Esophagus muscularis mucosa (tissue), 4 donors: ENCODE measurements at regions not wholly inside any gene's neighbourhood (a gene's known extent, or its start where the extent isn't known, plus 50 kb on each side); places are given as distances from the start of the nearest gene placed in this dataset.

Experiments used
- EP300 ChIP-seq: sonication (generic); formaldehyde crosslinking; IDR thresholded peaks from one replicate; pipeline ENCODE4 v1.6.1; 2017; ENCODE audit warnings: antibody characterized with exemption
- POLR2A ChIP-seq: fragments of 450-650 bp; IDR thresholded peaks from one replicate; pipeline ENCODE4 v1.6.1; 2017; ENCODE audit warnings: antibody characterized with exemption, moderate library complexity, mild to moderate bottlenecking, low read depth
- TF ChIP-seq, protein P1 (sequence below), 3 experiments: fragments of 200-600 bp in 2 of 3; fragments of 450-650 bp in 1 of 3; sonication (generic) in 2 of 3; IDR thresholded peaks; one replicate each; pipeline ENCODE4 v1.5.1; 2017 to 2019; ENCODE audit warnings: antibody characterized with exemption in 3 of 3, mild to moderate bottlenecking in 2 of 3, moderate library complexity in 1 of 3

DNA sequence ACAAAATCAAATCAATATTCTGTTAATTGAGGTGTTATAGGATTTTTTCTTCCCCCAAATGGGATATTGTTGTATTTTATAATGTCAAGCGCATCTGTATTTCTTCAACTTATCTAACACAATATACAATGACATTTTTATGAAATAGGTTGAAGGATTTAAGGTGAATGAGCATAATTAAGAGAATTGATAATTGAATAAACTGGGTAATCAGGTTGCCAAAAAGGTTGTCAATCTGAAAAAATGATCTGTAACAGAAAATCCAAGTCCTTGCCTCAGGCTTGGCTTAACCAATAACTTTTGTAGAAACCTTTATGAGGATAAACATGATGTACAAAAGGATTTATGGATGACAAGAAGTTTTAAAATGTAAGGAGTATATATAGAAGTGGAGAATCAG, 1101.7 kb upstream of the EYS start:
- TF ChIP-seq, protein P1, sequence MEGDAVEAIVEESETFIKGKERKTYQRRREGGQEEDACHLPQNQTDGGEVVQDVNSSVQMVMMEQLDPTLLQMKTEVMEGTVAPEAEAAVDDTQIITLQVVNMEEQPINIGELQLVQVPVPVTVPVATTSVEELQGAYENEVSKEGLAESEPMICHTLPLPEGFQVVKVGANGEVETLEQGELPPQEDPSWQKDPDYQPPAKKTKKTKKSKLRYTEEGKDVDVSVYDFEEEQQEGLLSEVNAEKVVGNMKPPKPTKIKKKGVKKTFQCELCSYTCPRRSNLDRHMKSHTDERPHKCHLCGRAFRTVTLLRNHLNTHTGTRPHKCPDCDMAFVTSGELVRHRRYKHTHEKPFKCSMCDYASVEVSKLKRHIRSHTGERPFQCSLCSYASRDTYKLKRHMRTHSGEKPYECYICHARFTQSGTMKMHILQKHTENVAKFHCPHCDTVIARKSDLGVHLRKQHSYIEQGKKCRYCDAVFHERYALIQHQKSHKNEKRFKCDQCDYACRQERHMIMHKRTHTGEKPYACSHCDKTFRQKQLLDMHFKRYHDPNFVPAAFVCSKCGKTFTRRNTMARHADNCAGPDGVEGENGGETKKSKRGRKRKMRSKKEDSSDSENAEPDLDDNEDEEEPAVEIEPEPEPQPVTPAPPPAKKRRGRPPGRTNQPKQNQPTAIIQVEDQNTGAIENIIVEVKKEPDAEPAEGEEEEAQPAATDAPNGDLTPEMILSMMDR (IDR thresholded peaks at IDR 0.05), result no peak
- TF ChIP-seq POLR2A, result no peak
- TF ChIP-seq EP300, result no peak
